GM23338 (cell line): ENCODE measurements at regions not wholly inside any gene's neighbourhood (a gene's known extent, or its start where the extent isn't known, plus 50 kb on each side); places are given as distances from the start of the nearest gene placed in this dataset.
A peak's percentile ranks its signal among the peaks of the same experiment; 100 is the strongest.

Experiments used
- ATAC-seq: fragments of 200-7000 bp; cut with Tn5 transposase; 3 replicates; pipeline ENCODE4 v1.9.1; 2020
- DNase-seq: peaks from one replicate; pipeline ENCODE4 v3.0.0-alpha.2; 2015; ENCODE audit warnings: low spot score
- H2AFZ ChIP-seq: fragments of 200-600 bp; sonication (generic); 2 replicates; pipeline ENCODE4 v1.8.0; 2016; ENCODE audit warnings: antibody characterized with exemption, mild to moderate bottlenecking, moderate library complexity
- H3F3A ChIP-seq: fragments of 200-600 bp; sonication (generic); replicated peaks from 2 replicates; pipeline ENCODE4 v1.8.0; 2017; ENCODE audit warnings: antibody characterized with exemption, mixed run types, low read depth
- H3K27ac ChIP-seq: fragments of 200-600 bp; sonication (generic); 2 replicates; pipeline ENCODE4 v1.6.1; 2016; ENCODE audit warnings: low read depth
- H3K27me3 ChIP-seq: fragments of 200-600 bp; sonication (generic); 2 replicates; pipeline ENCODE4 v1.8.0; 2016; ENCODE audit warnings: mild to moderate bottlenecking, mixed run types, moderate library complexity; ENCODE audit not compliant: insufficient read depth
- H3K36me3 ChIP-seq: fragments of 200-600 bp; sonication (generic); 2 replicates; pipeline ENCODE4 v1.8.0; 2016; ENCODE audit warnings: mild to moderate bottlenecking; ENCODE audit not compliant: insufficient read depth
- H3K4me1 ChIP-seq: fragments of 200-600 bp; sonication (generic); 2 replicates; pipeline ENCODE4 v1.8.0; 2016; ENCODE audit warnings: mild to moderate bottlenecking, moderate library complexity; ENCODE audit not compliant: insufficient read depth
- H3K4me2 ChIP-seq: fragments of 200-600 bp; sonication (generic); 2 replicates; pipeline ENCODE4 v1.7.1; 2017; ENCODE audit warnings: mixed run types
- H3K4me3 ChIP-seq: fragments of 200-600 bp; sonication (generic); 2 replicates; pipeline ENCODE4 v1.6.1; 2016; ENCODE audit warnings: mixed run types
- H3K79me2 ChIP-seq: fragments of 200-600 bp; sonication (generic); replicated peaks from 2 replicates; pipeline ENCODE4 v1.8.0; 2017; ENCODE audit warnings: mild to moderate bottlenecking; ENCODE audit not compliant: insufficient read depth
- H3K9me2 ChIP-seq: fragments of 200-600 bp; sonication (generic); 2 replicates; pipeline ENCODE4 v1.8.0; 2017; ENCODE audit not compliant: insufficient read depth
- H4K20me1 ChIP-seq: fragments of 200-600 bp; sonication (generic); replicated peaks from 2 replicates; pipeline ENCODE4 v1.8.0; 2017; ENCODE audit warnings: mild to moderate bottlenecking; ENCODE audit not compliant: insufficient read depth
- H3K27ac Mint-ChIP-seq: 2 replicates; pipeline ENCODE4 v1.8.0; 2020; ENCODE audit warnings: inconsistent platforms, mild to moderate bottlenecking, moderate library complexity, mixed read lengths
- H3K27me3 Mint-ChIP-seq: 3 replicates; pipeline ENCODE4 v1.8.0; 2022; ENCODE audit warnings: low read depth, mild to moderate bottlenecking, moderate library complexity, mixed read lengths, inconsistent platforms; ENCODE audit not compliant: insufficient read depth, poor library complexity
- H3K36me3 Mint-ChIP-seq: 3 replicates; pipeline ENCODE4 v1.8.0; 2021; ENCODE audit warnings: low read depth, mild to moderate bottlenecking, inconsistent platforms, moderate library complexity, mixed read lengths
- H3K4me1 Mint-ChIP-seq: 3 replicates; pipeline ENCODE4 v1.8.0; 2020; ENCODE audit warnings: mild to moderate bottlenecking, inconsistent platforms, mixed read lengths
- H3K4me3 Mint-ChIP-seq: 3 replicates; pipeline ENCODE4 v1.8.0; 2021; ENCODE audit warnings: moderate library complexity, mild to moderate bottlenecking, inconsistent platforms, mixed read lengths
- H3K9me3 Mint-ChIP-seq: 3 replicates; pipeline ENCODE4 v1.8.0; 2020; ENCODE audit warnings: moderate library complexity, mild to moderate bottlenecking, inconsistent platforms, mixed read lengths
- CREB1 ChIP-seq: fragments of 250-450 bp; sonication (Bioruptor Pico); IDR thresholded peaks from 2 replicates; pipeline ENCODE4 v1.5.0; 2020; ENCODE audit warnings: low read depth, mild to moderate bottlenecking, moderate library complexity
- EZH2 ChIP-seq: fragments of 200-600 bp; sonication (generic); IDR thresholded peaks from one replicate; pipeline ENCODE4 v1.8.0; 2017; ENCODE audit warnings: antibody characterized with exemption, mild to moderate bottlenecking, low read depth; ENCODE audit not compliant: unreplicated experiment
- EZH2phosphoT487 ChIP-seq: fragments of 200-600 bp; sonication (generic); IDR thresholded peaks from one replicate; pipeline ENCODE4 v1.8.1; 2018; ENCODE audit warnings: antibody characterized with exemption; ENCODE audit not compliant: unreplicated experiment
- NANOG ChIP-seq: IDR thresholded peaks from 2 replicates; pipeline ENCODE4 v1.6.1; 2016; ENCODE audit warnings: antibody characterized with exemption, borderline replicate concordance
- POLR2AphosphoS5 ChIP-seq: IDR thresholded peaks from 2 replicates; pipeline ENCODE4 v1.6.1; 2016; ENCODE audit warnings: antibody characterized with exemption, low read depth
- ZNF114 ChIP-seq: fragments of 250-450 bp; sonication (Bioruptor Pico); IDR thresholded peaks from 2 replicates; pipeline ENCODE4 v1.5.0; 2020; ENCODE audit warnings: mild to moderate bottlenecking, moderate library complexity
- TF ChIP-seq, protein P1 (sequence below): IDR thresholded peaks from one replicate; pipeline ENCODE4 v1.6.1; 2018; ENCODE audit warnings: antibody characterized with exemption; ENCODE audit not compliant: unreplicated experiment
- TF ChIP-seq, protein P2 (sequence below), 2 experiments: fragments of 200-600 bp in 1 of 2; sonication (generic) in 1 of 2; conservative IDR thresholded peaks; 2 replicates each; pipeline versions ENCODE4 v1.5.1 to v1.6.1; 2016 to 2017; ENCODE audit warnings: antibody characterized with exemption in 2 of 2, low read depth in 2 of 2, mild to moderate bottlenecking in 2 of 2, moderate library complexity in 1 of 2

DNA sequence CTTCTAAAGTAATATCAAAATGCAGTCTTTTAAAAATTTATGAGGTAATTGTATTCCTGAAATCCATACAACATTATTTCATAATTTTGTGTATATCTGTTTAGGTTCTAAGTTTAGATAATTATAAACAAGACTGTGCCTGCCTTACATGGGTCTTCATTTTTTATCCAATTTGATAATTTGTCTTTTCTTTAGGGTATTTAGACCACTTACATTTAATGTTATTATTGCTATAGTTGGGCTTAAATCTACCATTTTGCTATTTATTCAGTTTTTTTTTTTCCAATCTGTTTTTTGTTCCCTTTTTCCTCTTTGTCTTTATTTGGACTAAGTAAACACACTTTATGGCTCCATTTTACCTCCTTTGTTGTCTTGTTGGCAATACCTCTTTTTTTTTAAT is 312.5 kb upstream of the MEX3C start (continued):
- TF ChIP-seq EZH2phosphoT487: no peak
- TF ChIP-seq, protein P1, sequence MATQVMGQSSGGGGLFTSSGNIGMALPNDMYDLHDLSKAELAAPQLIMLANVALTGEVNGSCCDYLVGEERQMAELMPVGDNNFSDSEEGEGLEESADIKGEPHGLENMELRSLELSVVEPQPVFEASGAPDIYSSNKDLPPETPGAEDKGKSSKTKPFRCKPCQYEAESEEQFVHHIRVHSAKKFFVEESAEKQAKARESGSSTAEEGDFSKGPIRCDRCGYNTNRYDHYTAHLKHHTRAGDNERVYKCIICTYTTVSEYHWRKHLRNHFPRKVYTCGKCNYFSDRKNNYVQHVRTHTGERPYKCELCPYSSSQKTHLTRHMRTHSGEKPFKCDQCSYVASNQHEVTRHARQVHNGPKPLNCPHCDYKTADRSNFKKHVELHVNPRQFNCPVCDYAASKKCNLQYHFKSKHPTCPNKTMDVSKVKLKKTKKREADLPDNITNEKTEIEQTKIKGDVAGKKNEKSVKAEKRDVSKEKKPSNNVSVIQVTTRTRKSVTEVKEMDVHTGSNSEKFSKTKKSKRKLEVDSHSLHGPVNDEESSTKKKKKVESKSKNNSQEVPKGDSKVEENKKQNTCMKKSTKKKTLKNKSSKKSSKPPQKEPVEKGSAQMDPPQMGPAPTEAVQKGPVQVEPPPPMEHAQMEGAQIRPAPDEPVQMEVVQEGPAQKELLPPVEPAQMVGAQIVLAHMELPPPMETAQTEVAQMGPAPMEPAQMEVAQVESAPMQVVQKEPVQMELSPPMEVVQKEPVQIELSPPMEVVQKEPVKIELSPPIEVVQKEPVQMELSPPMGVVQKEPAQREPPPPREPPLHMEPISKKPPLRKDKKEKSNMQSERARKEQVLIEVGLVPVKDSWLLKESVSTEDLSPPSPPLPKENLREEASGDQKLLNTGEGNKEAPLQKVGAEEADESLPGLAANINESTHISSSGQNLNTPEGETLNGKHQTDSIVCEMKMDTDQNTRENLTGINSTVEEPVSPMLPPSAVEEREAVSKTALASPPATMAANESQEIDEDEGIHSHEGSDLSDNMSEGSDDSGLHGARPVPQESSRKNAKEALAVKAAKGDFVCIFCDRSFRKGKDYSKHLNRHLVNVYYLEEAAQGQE: no peak
- no peak for TF ChIP-seq NANOG
- TF ChIP-seq EZH2: no peak
- TF ChIP-seq, protein P2, sequence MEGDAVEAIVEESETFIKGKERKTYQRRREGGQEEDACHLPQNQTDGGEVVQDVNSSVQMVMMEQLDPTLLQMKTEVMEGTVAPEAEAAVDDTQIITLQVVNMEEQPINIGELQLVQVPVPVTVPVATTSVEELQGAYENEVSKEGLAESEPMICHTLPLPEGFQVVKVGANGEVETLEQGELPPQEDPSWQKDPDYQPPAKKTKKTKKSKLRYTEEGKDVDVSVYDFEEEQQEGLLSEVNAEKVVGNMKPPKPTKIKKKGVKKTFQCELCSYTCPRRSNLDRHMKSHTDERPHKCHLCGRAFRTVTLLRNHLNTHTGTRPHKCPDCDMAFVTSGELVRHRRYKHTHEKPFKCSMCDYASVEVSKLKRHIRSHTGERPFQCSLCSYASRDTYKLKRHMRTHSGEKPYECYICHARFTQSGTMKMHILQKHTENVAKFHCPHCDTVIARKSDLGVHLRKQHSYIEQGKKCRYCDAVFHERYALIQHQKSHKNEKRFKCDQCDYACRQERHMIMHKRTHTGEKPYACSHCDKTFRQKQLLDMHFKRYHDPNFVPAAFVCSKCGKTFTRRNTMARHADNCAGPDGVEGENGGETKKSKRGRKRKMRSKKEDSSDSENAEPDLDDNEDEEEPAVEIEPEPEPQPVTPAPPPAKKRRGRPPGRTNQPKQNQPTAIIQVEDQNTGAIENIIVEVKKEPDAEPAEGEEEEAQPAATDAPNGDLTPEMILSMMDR (conservative IDR thresholded peaks at IDR 0.05; ENCODE audit: low read depth in 2 of 2): no peak
- no peak for TF ChIP-seq ZNF114 (CRISPR knock-in tag)
- no peak for TF ChIP-seq POLR2AphosphoS5

DNA sequence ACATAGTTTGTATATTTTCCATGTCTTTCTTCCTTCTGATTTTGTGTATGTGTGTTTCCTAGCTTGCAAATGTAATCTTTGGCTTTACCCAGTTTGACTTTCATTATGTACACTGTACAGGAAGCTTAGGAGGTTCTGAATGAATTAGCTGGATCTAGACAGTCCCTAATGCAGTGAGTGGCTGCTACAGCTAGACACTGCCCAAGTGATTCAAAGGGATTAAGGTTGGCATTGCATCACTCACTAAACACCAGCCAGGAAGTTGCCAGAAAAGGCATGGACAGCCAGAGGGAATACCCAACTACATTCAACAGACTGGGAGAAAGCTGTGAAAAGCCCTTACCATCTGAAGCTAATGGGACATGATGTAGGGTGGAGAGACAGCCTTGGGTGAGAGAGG is 316.0 kb upstream of the MEX3C start:
- Mint-ChIP-seq H3K9me3 (peaks cover 20% of the 10 kb centered on the region), H3K4me1 (no peaks in the 10 kb centered on the region), H3K36me3 (peaks cover 16% of the 10 kb centered on the region), H3K27ac (no peak overlapping the region; the same call in 1 of the 2 replicates), H3K4me3 (no peak overlapping the region), H3K27me3 (peaks cover 2% of the 10 kb centered on the region)
- no peaks in the 10 kb centered on the region for H4K20me1 ChIP-seq
- H3K27me3 ChIP-seq: no peaks in the 10 kb centered on the region
- H3K4me3 ChIP-seq: no peak overlapping the region
- H2AFZ ChIP-seq: peak overlapping the region; percentile 61; the same call in 1 of the 2 replicates
- TF ChIP-seq CREB1 (CRISPR knock-in tag) (no peak), EZH2 (no peak), ZNF114 (CRISPR knock-in tag) (no peak)
- TF ChIP-seq, protein P1: no peak
- H3K4me1 ChIP-seq: no peaks in the 10 kb centered on the region
- DNase-seq (no peak), ATAC-seq (no peak)
- no peaks in the 10 kb centered on the region; the same call in 1 of the 2 replicates for H3K36me3 ChIP-seq
- H3K4me2 ChIP-seq: no peak overlapping the region
- H3K9me2 ChIP-seq: peaks cover 2% of the 10 kb centered on the region; the same call in 1 of the 2 replicates
- H3K27ac ChIP-seq: no peak overlapping the region
- no peaks in the 10 kb centered on the region for H3K79me2 ChIP-seq
- no peaks in the 10 kb centered on the region for H3F3A ChIP-seq
